RWPE1 (cell line): ENCODE measurements at regions not wholly inside any gene's neighbourhood (a gene's known extent, or its start where the extent isn't known, plus 50 kb on each side); places are given as distances from the start of the nearest gene placed in this dataset.

Source experiments
- CTCF ChIA-PET: fragments of 350-600 bp; sonication (Branson Sonifier 250); formaldehyde crosslinking; extraction: SDS; loops from one replicate; lab custom pipeline; 2021; lab: Yijun Ruan, JAX
- POLR2A ChIA-PET: fragments of 400-600 bp; formaldehyde crosslinking; extraction: SDS; loops from one replicate; lab custom pipeline; 2020; ENCODE audit warnings: antibody characterized with exemption; ENCODE audit not compliant: low non-redundant PET; lab: Yijun Ruan, JAX
- DNase-seq: peaks from one replicate; pipeline ENCODE4 v3.0.0; 2012; ENCODE audit warnings: low spot score
- H3K27ac ChIP-seq: fragments of 450-650 bp; 2 replicates; pipeline ENCODE4 v1.5.1; 2017
- CTCF ChIP-seq: fragments of 450-650 bp; conservative IDR thresholded peaks from 2 replicates; pipeline ENCODE4 v1.5.1; 2017; ENCODE audit warnings: low read depth, mild to moderate bottlenecking

- no peak for TF ChIP-seq CTCF
- ChIA-PET POLR2A (no interaction called here), CTCF (no interaction called here)
- no peak overlapping the region for H3K27ac ChIP-seq
- DNase-seq: no peak
Observed at GRCh38 chr6:81556551-81556950, 195.9 kb downstream of the TENT5A start.

GRCh38 chr6:81553216-81553615, 199.3 kb downstream of the TENT5A start:
- POLR2A ChIA-PET: no interaction called here
- TF ChIP-seq CTCF: no peak
- H3K27ac ChIP-seq: no peak overlapping the region
- no peak for DNase-seq
- CTCF ChIA-PET: no interaction called here

GRCh38 chr6:81552644-81553043, 199.8 kb downstream of the TENT5A start:
- ChIA-PET POLR2A (no interaction called here), CTCF (interaction anchor here (0.7 kb wide), 1 partner anchor 74 kb away, joined by 4 read pairs; no protein-coding TSS in a partner anchor)
- no peak for TF ChIP-seq CTCF
- no peak overlapping the region for H3K27ac ChIP-seq
- no peak for DNase-seq

GRCh38 chr6:81547149-81547548, 205.3 kb downstream of the TENT5A start:
- H3K27ac ChIP-seq: no peak overlapping the region
- no peak for TF ChIP-seq CTCF
- no peak for DNase-seq
- ChIA-PET POLR2A (no interaction called here), CTCF (no interaction called here)

GRCh38 chr6:81534934-81535465, 217.5 kb downstream of the TENT5A start:
- no peak overlapping the region for H3K27ac ChIP-seq
- no peak for DNase-seq
- TF ChIP-seq CTCF: no peak
- ChIA-PET CTCF (no interaction called here), POLR2A (no interaction called here)

- no peak for TF ChIP-seq CTCF
- no peak overlapping the region for H3K27ac ChIP-seq
- ChIA-PET POLR2A (no interaction called here), CTCF (no interaction called here)
- DNase-seq: no peak
Observed at GRCh38 chr6:81531869-81532561, 220.5 kb downstream of the TENT5A start.
